ENCODE measurements at regions not wholly inside any gene's neighbourhood (a gene's known extent, or its start where the extent isn't known, plus 50 kb on each side); places are given as distances from the start of the nearest gene placed in this dataset.

DNA sequence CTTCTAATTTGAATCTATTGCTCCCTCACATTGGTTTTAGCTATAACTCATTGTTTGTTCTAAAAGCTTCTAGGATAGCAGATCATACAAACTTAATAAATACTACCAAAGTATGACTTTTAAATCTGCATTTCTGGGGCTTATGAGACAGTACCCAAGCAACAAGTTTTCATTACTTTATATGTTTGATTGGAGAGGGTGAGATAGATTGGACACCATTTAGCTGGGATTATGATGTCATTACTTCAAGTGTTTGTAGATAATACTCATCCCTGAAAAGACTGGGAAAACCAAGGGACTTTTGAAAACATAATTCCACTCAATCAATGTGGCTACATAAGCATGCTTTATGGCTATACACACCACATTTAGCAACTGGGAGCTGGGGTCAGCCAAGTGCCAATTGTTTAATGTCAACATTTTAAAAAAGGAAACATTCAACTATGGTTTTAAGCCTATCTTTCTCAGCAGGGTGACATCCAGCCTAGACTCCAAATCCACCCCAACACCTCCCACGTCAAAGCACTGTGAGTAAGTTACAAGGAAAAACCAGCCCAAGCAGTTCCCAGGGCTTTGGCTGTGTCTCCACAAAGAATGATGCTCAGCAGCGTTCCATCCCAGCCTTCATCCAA lies 119.9 kb downstream of the ETAA1 start:
- DNase-seq, result no peak

DNA sequence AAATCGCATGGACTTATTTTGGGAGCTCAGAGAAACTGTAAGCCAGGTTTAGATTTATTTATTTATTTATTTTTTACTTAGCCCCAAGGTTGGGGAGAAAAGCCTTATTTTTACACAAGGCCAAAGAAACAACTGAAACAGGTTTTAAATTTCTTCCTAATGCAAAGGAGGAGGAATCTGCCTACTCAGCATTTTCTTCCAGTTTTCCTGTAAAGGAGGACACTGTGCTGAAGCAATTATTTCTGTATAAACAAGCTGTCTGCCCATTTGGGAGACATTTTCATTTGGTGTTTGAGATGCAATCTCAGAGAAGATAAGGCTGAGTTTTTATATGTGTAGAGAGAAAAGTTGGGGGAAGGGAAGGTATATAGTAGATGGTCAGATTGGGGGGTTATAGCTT lies 125.0 kb downstream of the ETAA1 start:
- DNase-seq, result no peak

DNA sequence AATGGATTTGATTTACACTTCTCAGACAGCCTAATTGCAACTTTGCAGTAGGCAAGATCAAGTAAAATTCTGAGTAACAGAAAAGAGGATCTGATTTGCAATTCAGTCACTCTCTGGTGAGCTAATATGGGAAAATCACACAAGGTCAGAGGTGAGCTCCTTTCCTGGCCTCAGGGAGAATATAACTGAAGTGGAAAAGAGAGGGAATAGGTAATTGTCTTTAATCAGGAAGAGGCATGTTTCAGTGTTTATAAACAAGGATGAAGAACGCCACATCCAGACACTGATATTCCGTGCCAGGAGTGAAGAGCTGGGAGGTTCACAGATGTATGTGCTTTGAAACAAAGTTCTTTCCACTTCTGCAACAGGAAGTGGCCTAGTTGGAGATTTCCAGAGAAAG lies 127.1 kb downstream of the ETAA1 start:
- DNase-seq, result no peak

DNA sequence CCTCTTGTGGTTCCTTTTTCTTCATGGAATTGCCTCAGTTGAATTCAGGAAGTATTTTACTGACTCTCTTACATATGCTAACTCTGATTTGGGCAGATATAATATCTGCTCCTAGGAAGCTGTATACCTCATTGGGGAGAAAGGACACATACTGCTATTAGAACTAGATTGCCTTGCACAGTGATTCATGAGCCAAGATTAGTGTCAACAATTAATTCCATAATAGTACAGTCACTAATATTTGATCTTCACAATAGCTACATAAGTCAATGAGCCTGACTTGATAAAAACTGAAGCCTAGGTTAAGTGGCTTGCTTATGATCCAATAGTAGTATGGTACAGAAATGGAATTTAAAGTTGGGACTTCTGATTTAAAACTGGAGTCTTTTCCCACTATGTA lies 127.6 kb downstream of the ETAA1 start:
- DNase-seq, result no peak

DNA sequence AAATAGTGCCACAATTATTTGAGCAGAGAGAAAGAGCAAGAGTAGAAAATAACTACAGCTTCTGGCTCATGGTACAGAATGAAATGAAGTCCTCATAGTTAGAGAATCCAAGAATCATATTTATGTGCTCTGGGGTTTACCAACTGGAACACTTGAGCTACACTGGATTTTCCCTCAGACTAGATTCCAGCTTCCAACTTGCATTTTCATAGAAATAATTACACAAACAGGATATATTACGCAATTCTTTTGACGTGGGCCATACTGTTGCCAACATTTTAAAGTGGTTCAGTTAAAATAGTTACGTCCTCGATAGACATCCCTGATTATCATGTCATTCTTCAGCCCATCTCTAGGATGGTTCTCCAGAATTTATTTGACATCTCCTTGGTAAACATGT lies 129.2 kb downstream of the ETAA1 start:
- DNase-seq, result no peak

DNA sequence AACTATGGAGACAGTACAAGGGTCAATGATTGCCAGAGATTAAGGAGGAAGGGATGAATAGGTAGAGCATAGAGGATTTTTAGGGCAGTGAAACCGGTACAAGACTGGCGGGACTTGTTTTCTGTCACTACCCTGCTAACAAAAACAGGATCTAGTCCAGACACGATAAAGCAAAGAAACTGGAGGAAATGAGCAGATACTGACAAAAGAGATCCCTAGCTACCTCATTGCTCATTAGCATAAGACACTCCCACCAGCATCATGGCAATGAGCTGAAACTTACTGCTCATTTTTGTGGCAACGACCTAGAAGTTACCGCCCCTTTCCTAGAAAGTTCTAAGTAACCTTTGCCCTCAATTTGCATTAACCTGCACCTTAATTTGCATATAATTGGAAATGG lies 131.2 kb downstream of the ETAA1 start:
- DNase-seq, result no peak

DNA sequence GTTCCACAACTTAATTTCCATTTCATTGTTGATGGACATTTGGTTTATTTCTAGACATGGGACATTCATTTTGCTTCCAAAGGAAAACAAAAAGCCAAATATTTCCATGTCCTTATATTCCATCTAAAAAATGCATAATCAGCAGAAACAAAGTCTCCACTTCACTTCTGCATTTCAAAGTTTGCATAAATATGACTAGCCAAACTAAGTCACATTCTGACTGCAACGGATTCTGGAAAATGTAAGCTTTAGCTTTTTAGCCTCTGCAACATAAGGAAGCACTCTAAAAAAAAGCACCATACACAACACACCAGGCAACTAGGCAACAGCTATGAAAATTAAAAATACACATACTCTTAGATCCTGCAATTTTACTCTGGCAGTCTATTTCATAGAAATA lies 135.3 kb downstream of the ETAA1 start:
- DNase-seq, result no peak

DNA sequence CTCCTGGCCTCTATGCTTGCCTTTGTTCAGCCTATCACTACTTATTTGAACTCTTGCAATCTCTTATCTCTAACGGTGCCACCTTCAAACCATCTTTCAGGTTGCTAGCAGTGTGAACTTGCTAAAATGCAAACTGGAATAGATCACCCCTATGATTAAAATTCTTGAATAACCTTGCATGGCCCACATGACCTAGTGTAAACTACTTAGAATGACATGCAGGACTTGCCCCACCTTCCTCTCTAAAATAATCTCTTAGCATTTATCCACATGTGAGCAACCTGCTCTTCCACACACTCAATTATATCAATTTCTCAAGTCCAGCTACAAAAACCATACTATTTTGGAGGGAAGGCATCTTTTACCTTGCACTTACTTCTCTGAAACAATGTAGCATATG lies 137.6 kb downstream of the ETAA1 start:
- DNase-seq, result no peak

DNA sequence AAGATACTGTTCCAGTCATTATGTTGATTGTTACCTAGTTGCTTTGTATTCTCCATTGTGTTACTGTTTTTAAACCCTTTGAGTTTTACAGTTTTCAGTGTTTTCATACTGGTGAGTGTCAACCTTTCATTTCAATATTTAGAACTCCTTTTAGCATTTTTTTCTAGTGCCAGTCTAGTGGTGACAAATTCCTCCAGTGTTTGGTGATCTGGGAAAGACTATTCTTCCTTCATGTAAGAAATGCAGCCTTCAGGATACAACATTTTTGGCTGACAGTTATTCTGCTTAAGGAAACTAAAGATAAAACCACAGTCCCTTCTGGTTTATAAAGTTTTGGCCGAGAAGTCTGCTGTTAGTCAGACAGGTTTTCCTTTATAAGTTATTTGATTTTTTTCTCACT lies 143.8 kb downstream of the ETAA1 start:
- no peak for DNase-seq

DNA sequence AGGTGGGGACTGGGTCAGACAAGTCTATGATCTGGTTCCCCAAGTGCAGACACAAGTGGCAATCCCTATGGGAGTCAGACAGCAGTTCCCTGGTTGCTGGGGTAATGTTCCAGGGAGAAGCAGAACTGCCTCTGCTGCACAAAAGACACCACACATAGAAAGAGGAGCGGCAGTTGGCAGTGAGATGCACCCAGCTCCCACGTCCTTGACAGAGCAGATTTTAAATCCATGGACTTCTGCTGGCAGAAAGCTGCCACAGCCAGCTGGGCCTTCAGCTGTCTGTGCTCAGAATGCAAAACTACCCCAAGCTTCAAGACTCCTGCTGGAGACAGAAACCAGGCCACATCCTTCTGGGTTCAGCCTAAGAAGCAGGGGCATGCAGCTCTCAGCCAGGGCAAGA lies 147.2 kb downstream of the ETAA1 start:
- no peak for DNase-seq

DNA sequence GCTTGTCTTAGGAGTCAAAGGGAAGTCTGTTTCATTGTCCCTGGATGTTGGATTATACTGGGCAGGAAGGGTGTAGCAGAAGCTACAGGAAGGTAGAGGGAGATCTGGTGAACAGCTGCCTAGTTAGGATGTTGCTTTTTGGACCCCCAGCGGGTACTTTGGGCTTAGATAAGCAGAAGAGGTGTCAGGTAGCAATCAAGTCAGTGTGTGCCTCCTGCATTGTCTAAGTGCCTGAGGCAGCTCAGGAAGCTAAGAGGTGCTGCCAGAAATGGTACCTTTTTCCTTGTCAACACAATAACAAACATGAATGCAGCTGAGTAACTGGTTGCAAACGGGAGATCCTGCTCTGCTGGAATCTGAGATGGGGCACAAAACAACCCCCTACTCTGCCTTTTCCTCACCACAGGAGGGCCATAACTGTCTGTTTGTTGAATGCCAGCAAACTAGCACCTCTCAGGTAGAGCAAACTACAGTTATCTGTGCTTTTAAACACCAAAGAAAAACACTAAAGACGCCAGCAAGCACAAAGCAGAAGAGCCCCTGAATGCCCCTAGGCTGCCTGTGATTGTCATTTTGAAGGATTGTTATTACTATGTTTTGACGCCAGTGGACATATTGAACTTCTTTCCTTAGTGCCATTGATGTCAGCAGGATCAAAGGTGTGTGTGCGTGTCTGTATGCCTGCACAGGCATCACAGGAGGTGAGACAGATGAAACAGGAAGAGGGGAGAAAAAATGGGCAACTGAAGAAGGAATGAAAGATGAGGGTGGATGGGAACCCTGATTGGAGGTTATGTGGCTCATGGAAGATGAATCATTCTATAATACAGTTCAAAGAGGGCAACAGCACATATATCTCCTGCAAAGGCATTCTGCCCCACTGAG lies 151.4 kb downstream of the ETAA1 start:
- no peak for DNase-seq

DNA sequence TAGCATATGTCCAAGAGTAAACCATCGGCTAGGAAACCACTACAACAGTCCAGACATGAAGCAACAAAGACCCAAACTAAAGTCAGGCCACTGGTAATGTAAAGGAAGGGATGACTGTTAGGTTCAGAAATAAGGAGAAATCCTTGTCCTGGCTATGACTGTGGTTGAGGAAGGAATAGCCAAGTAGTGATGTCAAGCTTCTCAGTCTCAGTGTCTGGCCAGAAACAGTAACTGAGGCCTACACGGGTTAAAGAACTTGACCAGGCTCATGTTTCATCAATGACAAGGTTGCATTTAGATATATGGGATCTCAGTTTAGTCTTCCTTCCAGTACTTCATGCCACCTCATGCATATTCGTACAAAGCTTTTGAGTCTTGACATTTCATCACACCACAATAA lies 162.0 kb downstream of the ETAA1 start:
- no peak for DNase-seq

DNA sequence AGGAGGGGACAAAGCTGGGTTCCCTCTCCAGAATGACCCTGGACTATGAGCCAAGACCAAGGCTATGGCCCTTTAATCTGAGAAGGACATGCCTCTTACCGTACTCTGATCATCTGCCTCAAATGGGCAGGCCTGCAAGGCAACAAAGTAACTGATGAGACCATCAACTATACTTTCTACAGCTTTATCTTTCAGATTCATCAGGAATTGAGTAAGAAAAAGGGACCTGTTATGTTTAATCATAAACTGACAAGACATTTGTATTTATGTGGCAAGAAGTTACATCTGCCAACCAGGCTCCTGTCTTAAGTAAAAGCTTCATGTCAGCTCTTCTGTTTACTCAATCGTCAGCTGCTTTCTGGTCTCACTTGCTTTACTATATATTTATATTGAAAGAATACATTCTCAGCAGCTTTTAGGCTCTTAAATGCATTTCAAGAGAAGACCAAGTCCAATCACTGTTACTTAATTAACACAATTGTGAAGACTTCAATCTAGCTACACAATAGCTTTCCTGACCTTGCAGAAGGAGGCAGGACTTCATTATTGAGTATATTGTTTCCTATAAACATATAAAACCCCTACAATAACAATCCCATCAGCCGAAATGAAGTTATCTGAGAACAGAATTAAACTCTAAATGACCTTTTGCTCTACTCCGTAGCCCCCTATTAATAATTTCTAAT lies 163.8 kb downstream of the ETAA1 start:
- DNase-seq, result no peak

DNA sequence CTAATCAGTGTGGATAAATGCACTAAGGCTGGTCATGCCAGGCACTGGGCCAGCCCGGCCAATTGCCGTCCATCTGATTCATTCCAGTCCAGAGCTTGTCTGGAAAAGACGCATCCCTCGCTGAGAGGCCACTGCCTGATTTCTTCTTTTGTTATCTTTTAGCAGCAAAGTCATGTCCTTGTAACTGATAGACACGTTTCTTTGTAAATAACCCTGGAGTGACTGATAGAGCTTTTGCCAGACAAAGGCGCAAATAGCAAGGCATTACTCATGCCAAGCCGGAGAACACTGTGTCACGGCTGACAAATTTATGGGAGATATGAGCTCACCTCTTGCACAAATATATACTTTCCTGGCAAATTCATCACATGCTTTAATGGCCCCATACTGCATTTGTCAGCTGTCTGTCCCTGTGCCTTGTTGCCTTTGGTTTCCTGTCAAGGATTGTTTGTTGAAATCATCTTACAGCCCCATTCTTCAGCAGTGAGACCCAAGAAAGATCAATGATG lies 164.4 kb downstream of the ETAA1 start:
- DNase-seq, result no peak

DNA sequence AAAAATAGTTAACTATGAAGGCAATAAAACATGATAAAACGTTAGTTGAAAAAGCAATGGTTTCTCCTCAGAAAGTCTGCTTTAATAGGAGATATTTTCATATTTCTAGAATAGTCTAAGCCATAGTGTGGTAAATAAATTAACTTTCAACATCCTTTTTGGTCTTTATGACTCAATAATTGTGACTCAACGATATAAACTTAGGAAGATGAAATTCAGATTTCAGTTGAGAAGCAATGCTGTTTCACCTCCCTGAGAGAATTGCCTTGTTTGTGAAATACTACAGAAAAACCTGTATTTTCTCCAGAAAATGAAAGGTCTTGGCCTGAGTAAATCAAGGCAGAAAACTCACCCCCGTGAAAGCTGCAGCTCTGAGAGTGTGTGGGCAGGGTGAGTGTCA lies 166.9 kb downstream of the ETAA1 start:
- DNase-seq, result no peak

DNA sequence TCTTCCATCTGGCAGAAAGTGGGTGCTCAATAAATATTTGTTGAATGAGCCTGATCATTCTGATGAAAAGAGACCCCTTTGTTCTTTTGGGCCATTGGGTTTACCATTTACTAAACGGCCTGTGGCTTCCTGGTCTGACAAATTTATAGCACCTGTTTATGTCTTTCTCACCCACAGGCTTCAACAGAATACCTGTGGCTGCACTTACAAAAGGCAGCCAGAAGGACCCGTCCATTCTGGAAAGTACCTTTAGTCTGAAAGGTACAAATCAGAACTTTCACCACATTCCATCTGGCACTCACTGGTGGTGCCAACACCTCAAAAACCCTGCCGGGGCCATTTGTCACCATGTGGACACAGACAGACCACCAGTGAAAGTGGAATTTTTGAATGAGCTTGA lies 167.5 kb downstream of the ETAA1 start:
- DNase-seq, result no peak

DNA sequence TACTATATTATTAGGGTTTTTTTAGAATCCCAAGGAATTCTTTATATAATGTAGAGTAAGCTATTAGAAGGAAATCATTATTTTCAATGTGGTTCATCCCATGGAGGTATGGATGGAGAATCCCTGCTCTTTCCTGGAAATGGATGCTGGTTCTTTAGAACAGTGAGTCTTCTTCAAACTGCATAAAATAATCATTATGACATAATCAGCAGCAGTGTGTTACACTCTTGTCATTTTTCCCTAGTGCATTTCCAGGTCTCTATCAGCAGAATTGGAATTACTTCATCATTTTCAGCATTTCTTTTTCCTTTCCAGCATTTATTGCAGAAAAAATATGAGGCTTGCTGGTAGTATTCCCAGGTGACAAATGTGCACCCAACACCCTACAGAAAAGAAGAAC lies 168.1 kb downstream of the ETAA1 start:
- DNase-seq, result no peak

DNA sequence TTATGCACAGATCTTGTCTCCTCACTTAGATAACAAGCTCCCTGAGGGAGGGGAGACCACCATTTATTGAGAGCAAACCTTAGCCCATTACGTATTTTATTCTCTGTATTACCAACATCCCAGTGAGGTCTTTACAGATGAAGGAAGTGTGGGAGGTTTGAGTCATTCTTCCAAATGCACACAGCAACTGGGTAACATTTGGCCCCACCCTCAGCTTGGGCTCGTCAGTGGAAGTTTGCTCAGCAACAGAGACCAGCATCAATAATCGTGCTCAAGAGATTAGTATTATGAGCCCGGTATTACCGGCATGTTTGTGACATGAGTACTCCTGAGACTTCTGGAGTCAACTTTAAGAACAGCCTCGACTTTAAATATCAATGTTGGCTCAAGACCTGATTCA lies 168.6 kb downstream of the ETAA1 start:
- DNase-seq, result no peak

DNA sequence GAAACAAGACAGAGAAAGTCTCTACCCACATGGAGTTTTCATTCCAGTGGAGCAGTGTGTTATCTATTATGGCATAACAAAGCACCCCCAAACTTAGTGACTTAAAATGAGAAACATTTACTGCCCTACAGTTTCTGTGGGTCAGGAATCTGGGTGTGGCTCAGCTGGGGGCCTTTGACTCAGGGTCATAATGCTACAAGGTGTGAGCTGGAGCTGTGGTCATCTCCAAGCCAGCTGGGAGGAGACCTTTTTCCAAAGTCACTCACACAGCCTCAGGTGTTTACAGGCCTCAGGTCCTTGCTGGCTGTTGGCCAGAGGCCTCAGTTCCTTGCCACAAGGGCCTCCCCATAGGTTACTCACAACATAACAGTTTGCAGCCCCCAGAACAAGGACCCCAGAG lies 169.2 kb downstream of the ETAA1 start:
- DNase-seq, result no peak

DNA sequence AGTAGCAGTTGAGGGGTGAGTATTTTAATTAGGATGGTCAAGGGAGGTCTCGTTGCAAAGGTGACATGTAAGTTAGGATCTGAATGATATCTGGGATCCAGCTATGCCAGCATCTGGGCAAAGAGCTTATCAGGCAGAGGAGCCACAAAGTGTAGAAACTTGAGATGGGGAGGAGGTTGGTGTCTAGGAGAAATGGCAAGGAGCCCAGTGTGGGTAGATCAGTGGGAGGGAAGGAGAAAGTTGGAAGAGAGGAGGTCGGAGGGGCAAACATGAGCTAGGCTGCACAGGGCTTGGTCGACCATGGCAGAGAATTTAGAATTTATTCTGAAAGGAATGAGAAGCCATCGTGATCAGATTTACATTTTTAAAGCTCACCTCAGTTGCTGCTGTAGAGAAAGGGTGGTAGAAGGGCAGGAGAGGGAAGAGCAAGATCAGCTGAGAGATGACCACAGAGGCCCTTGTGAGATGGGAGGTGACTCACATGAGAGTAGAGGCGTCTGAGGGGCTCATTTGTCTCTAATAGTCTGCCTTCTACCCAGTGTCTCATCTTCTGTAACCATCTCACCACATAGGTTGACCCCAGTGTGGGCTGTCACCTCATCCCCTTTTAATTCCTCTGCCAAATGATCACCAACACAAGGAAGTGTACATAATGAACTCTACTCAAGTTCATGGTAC lies 170.0 kb downstream of the ETAA1 start:
- no peak for DNase-seq

DNA sequence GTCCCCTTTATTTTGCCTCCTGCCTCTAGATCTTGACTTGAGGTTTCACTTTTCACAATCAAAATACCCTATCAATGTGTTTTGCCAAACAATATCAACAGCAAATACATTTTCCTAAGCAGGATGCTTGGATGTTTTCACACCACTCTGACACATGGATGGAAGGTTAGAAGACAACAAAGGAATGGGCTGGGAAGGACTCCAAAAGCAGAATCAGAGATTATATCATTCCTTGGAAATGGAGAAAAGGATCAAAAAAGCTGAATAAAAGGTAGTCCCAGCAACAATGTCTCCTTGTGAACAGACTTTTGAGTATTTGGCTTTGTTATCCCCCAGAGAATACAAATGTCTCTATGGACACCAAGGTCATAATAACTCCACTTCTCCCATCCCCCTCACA lies 170.8 kb downstream of the ETAA1 start:
- DNase-seq, result no peak

DNA sequence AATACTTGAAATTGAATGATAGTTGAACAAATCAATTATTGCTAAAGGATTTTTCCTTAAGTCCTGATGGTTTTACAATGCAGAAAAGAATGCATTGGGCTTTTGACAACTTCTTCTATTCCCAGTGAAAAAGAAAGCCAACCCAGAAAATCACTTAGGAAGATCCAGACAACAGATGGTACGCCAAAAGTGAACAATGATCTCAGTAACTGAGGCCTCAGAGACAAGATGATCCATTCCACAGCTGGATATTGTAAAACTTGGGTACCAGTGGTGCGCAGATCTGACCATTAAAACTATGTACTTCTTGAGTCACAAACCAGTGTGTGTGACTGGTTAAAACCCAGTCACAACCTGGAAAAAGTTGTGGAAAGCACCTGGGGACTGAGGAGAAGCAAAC lies 173.5 kb downstream of the ETAA1 start:
- DNase-seq, result no peak
